ENCODE measurements at regions not wholly inside any gene's neighbourhood (a gene's known extent, or its start where the extent isn't known, plus 50 kb on each side); places are given as distances from the start of the nearest gene placed in this dataset.

GRCh38 chr20:40449974-40450616, 238.9 kb downstream of the MAFB start:
- no peak for DNase-seq (ENCODE audit: low spot score)

- no peak for DNase-seq (ENCODE audit: low spot score)
These were observed 239.8 kb downstream of the MAFB start for GRCh38 chr20:40449144-40449690.

GRCh38 chr20:40446888-40447287, 242.1 kb downstream of the MAFB start:
- peak; percentile 16 for DNase-seq (ENCODE audit: low spot score)

GRCh38 chr20:40444516-40444915, 244.5 kb downstream of the MAFB start:
- DNase-seq (ENCODE audit: low spot score) = no peak

- DNase-seq (ENCODE audit: low spot score) = no peak
These were observed 245.3 kb downstream of the MAFB start for GRCh38 chr20:40443753-40444152.

- DNase-seq (ENCODE audit: low spot score) = peak; percentile 40
These were observed 246.7 kb downstream of the MAFB start for GRCh38 chr20:40442181-40442963.

GRCh38 chr20:40441771-40442170, 247.3 kb downstream of the MAFB start:
- no peak for DNase-seq (ENCODE audit: low spot score)

- DNase-seq (ENCODE audit: low spot score) = no peak
These were observed 250.7 kb downstream of the MAFB start for GRCh38 chr20:40438161-40438830.

- DNase-seq (ENCODE audit: low spot score) = no peak
These were observed 253.0 kb downstream of the MAFB start for GRCh38 chr20:40436011-40436410.

- DNase-seq (ENCODE audit: low spot score) = no peak
These were observed 253.7 kb downstream of the MAFB start for GRCh38 chr20:40435146-40435895.

GRCh38 chr20:40434122-40434521, 254.9 kb downstream of the MAFB start:
- no peak for DNase-seq (ENCODE audit: low spot score)

GRCh38 chr20:40433341-40433861, 255.6 kb downstream of the MAFB start:
- no peak for DNase-seq (ENCODE audit: low spot score)

- no peak for DNase-seq (ENCODE audit: low spot score)
These were observed 257.4 kb downstream of the MAFB start for GRCh38 chr20:40431611-40432010.

GRCh38 chr20:40431112-40431511, 257.9 kb downstream of the MAFB start:
- no peak for DNase-seq (ENCODE audit: low spot score)

- DNase-seq (ENCODE audit: low spot score) = no peak
These were observed 262.0 kb downstream of the MAFB start for GRCh38 chr20:40427026-40427425.

- no peak for DNase-seq (ENCODE audit: low spot score)
These were observed 264.3 kb downstream of the MAFB start for GRCh38 chr20:40424695-40425094.

GRCh38 chr20:40422656-40423055, 266.4 kb downstream of the MAFB start:
- no peak for DNase-seq (ENCODE audit: low spot score)

GRCh38 chr20:40416274-40416673, 272.8 kb downstream of the MAFB start:
- peak; percentile 73 for DNase-seq (ENCODE audit: low spot score)

GRCh38 chr20:40414843-40415615, 274.0 kb downstream of the MAFB start:
- peak; percentile 98 for DNase-seq (ENCODE audit: low spot score)

GRCh38 chr20:40410028-40410427, 279.0 kb downstream of the MAFB start:
- no peak for DNase-seq (ENCODE audit: low spot score)

GRCh38 chr20:40397467-40397866, 291.6 kb downstream of the MAFB start:
- DNase-seq (ENCODE audit: low spot score) = no peak
